Breast epithelium (tissue), 4 donors: ENCODE measurements at regions not wholly inside any gene's neighbourhood (a gene's known extent, or its start where the extent isn't known, plus 50 kb on each side); places are given as distances from the start of the nearest gene placed in this dataset.

Experiments
- DNase-seq, 2 donors: peaks; one replicate each; pipeline ENCODE4 v3.0.0-alpha.2; 2019; ENCODE audit warnings: low spot score in 2 of 2
- H3K27ac ChIP-seq, 2 donors: fragments of 200-600 bp; sonication (generic) in 1 of 2; one replicate each; pipeline ENCODE4 v1.5.1; 2016 to 2019; ENCODE audit warnings: mild to moderate bottlenecking in 1 of 2
- H3K27me3 ChIP-seq, 2 donors: fragments of 200-600 bp; sonication (generic) in 1 of 2; one replicate each; pipeline versions ENCODE4 v1.5.1 to v1.6.0; 2017 to 2019; ENCODE audit warnings: control low read depth in 1 of 2, mild to moderate bottlenecking in 1 of 2
- H3K36me3 ChIP-seq: fragments of 200-600 bp; one replicate; pipeline ENCODE4 v1.5.1; 2019
- H3K4me1 ChIP-seq, 2 donors: fragments of 200-600 bp; sonication (generic); one replicate each; pipeline ENCODE4 v1.5.1; 2016 to 2019; ENCODE audit warnings: control low read depth in 1 of 2
- H3K4me3 ChIP-seq, 3 donors: fragments of 200-600 bp; sonication (generic); 1 replicate in 2 of 3; 2 replicates in 1 of 3; pipeline ENCODE4 v1.5.1; 2016 to 2019; ENCODE audit warnings: mild to moderate bottlenecking in 3 of 3, moderate library complexity in 2 of 3
- H3K9me3 ChIP-seq, 2 donors: fragments of 200-600 bp; sonication (generic) in 1 of 2; one replicate each; pipeline ENCODE4 v1.5.1; 2016 to 2019; ENCODE audit warnings: control low read depth in 1 of 2
- CTCF ChIP-seq, 3 donors: fragments of 450-650 bp; IDR thresholded peaks; one replicate each; pipeline ENCODE4 v1.5.1; 2016 to 2017; ENCODE audit warnings: antibody characterized with exemption in 3 of 3, mild to moderate bottlenecking in 3 of 3, moderate library complexity in 3 of 3
- POLR2A ChIP-seq: fragments of 450-650 bp; IDR thresholded peaks from one replicate; pipeline ENCODE4 v1.6.1; 2016; ENCODE audit warnings: antibody characterized with exemption, mild to moderate bottlenecking, moderate library complexity
- POLR2AphosphoS5 ChIP-seq, 3 donors: sonication (generic); formaldehyde crosslinking; IDR thresholded peaks; one replicate each; pipeline ENCODE4 v1.6.1; 2017; ENCODE audit warnings: antibody characterized with exemption in 3 of 3
- intact Hi-C: fragments of 100-400 bp; cut with DNase I; formaldehyde crosslinking; loops from one replicate; pipeline ENCODE4 v1.15.1; 2023; ENCODE audit warnings: low total_unique reads

- Histone ChIP-seq H3K9me3 (no peaks in the 10 kb centered on the region), H3K27ac (no peak overlapping the region), H3K4me3 (no peak overlapping the region), H3K27me3 (no peaks in the 10 kb centered on the region), H3K4me1 (no peaks in the 10 kb centered on the region), H3K36me3 (no peaks in the 10 kb centered on the region)
- TF ChIP-seq POLR2A (no peak), POLR2AphosphoS5 (IDR thresholded peaks at IDR 0.05) (no peak), CTCF (IDR thresholded peaks at IDR 0.05) (no peak)
- no peak for DNase-seq
- intact Hi-C loops: no loop called here
Observed at GRCh38 chr3:168155303-168155702, 59.6 kb upstream of the GOLIM4 start.

GRCh38 chr3:168154089-168154488 is 58.4 kb upstream of the GOLIM4 start:
- Histone ChIP-seq H3K4me3 (no peak overlapping the region), H3K36me3 (no peaks in the 10 kb centered on the region), H3K27me3 (no peaks in the 10 kb centered on the region), H3K4me1 (no peaks in the 10 kb centered on the region), H3K27ac (no peak overlapping the region), H3K9me3 (no peaks in the 10 kb centered on the region)
- intact Hi-C loops: no loop called here
- TF ChIP-seq CTCF (IDR thresholded peaks at IDR 0.05) (no peak), POLR2AphosphoS5 (IDR thresholded peaks at IDR 0.05) (no peak), POLR2A (no peak)
- no peak for DNase-seq

GRCh38 chr3:168152149-168152548 is 56.4 kb upstream of the GOLIM4 start:
- TF ChIP-seq POLR2A (no peak), CTCF (IDR thresholded peaks at IDR 0.05) (no peak), POLR2AphosphoS5 (IDR thresholded peaks at IDR 0.05) (no peak)
- Histone ChIP-seq H3K9me3 (no peaks in the 10 kb centered on the region), H3K4me3 (no peak overlapping the region), H3K27ac (no peak overlapping the region), H3K27me3 (no peaks in the 10 kb centered on the region), H3K36me3 (no peaks in the 10 kb centered on the region), H3K4me1 (no peaks in the 10 kb centered on the region)
- no peak for DNase-seq
- intact Hi-C loops: no loop called here
